MM.1S (cell line): ENCODE measurements at regions not wholly inside any gene's neighbourhood (a gene's known extent, or its start where the extent isn't known, plus 50 kb on each side); places are given as distances from the start of the nearest gene placed in this dataset.
"Not testable (repeated sequence)": the region's sequence is repeated elsewhere in the genome, so short reads cannot be mapped to it uniquely, and the experiment has no call there.

ENCODE experiments used
- DNase-seq: peaks from one replicate; pipeline ENCODE4 v3.0.0-alpha.2; 2015
- H2AFZ ChIP-seq: fragments of 300-600 bp; sonication (generic); 2 replicates; pipeline ENCODE4 v1.6.0; 2016; ENCODE audit warnings: antibody characterized with exemption, low read length
- H3F3A ChIP-seq: fragments of 300-600 bp; sonication (generic); 2 replicates; pipeline ENCODE4 v1.6.1; 2016; ENCODE audit warnings: mild to moderate bottlenecking, antibody characterized with exemption, low read length, moderate library complexity, mixed read lengths; ENCODE audit not compliant: insufficient read depth
- H3K27ac ChIP-seq: fragments of 300-600 bp; sonication (generic); 2 replicates; pipeline ENCODE4 v1.5.1; 2016; ENCODE audit warnings: mild to moderate bottlenecking, low read length
- H3K27me3 ChIP-seq: fragments of 300-600 bp; sonication (generic); replicated peaks from 2 replicates; pipeline ENCODE4 v1.6.0; 2016; ENCODE audit warnings: low read length; ENCODE audit not compliant: insufficient read depth
- H3K36me3 ChIP-seq: fragments of 300-600 bp; sonication (generic); replicated peaks from 2 replicates; pipeline ENCODE4 v1.6.1; 2016; ENCODE audit warnings: mild to moderate bottlenecking, low read length, mixed read lengths; ENCODE audit not compliant: insufficient read depth
- H3K4me1 ChIP-seq: fragments of 300-600 bp; sonication (generic); 2 replicates; pipeline ENCODE4 v1.6.1; 2016; ENCODE audit warnings: low read length, mixed read lengths
- H3K4me2 ChIP-seq: fragments of 300-600 bp; sonication (generic); 2 replicates; pipeline ENCODE4 v1.6.0; 2016; ENCODE audit warnings: low read depth, low read length
- H3K4me3 ChIP-seq: fragments of 300-600 bp; sonication (generic); 2 replicates; pipeline ENCODE4 v1.5.1; 2016; ENCODE audit warnings: low read length, mixed read lengths
- H3K79me2 ChIP-seq: fragments of 300-600 bp; sonication (generic); 2 replicates; pipeline ENCODE4 v1.6.1; 2016; ENCODE audit warnings: mixed run types, low read length, mixed read lengths
- H3K9ac ChIP-seq: fragments of 300-600 bp; sonication (generic); 2 replicates; pipeline ENCODE4 v1.6.1; 2016; ENCODE audit warnings: low read length, mixed read lengths
- H3K9me2 ChIP-seq: fragments of 300-600 bp; sonication (generic); replicated peaks from 2 replicates; pipeline ENCODE4 v1.6.1; 2016; ENCODE audit warnings: mild to moderate bottlenecking, low read length, mixed read lengths; ENCODE audit not compliant: insufficient read depth
- H3K9me3 ChIP-seq: fragments of 300-600 bp; sonication (generic); replicated peaks from 2 replicates; pipeline ENCODE4 v1.6.1; 2016; ENCODE audit warnings: mild to moderate bottlenecking, low read length, mixed read lengths; ENCODE audit not compliant: insufficient read depth
- H4K20me1 ChIP-seq: fragments of 300-600 bp; sonication (generic); 2 replicates; pipeline ENCODE4 v1.6.1; 2016; ENCODE audit warnings: mild to moderate bottlenecking, low read length, moderate library complexity, mixed read lengths; ENCODE audit not compliant: insufficient read depth
- EZH2 ChIP-seq: fragments of 300-600 bp; sonication (generic); optimal IDR thresholded peaks from 2 replicates; pipeline ENCODE3; 2017; ENCODE audit warnings: low read depth, mild to moderate bottlenecking, antibody characterized with exemption, low read length, mixed read lengths
- EZH2phosphoT487 ChIP-seq: fragments of 300-600 bp; sonication (generic); IDR thresholded peaks from 2 replicates; pipeline ENCODE4 v1.6.1; 2018; ENCODE audit warnings: antibody characterized with exemption, low read length
- TF ChIP-seq, protein P1 (sequence below): fragments of 300-600 bp; sonication (generic); IDR thresholded peaks from 2 replicates; pipeline ENCODE4 v1.5.1; 2016; ENCODE audit warnings: antibody characterized with exemption, low read length, mixed read lengths

DNA sequence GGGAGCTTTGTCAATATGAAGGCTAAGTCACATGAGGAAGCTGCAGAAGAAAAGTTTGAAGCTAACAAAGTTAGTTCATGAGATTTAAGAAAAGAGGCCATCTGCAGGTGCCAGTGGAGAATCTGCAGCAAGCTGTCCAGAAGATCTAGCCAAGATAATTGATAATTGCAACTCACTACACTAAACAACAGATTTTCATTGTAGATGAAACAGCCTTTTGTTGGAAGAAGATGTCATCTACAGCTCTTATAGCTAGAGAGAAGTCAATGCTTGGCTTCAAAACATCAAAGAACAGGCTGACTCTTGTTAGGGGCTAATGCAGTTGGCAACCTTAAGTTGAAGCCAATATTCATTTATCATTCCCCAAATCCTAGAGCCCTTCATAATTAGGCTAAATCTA is 83.7 kb downstream of the RIN2 start:
- Histone ChIP-seq H3F3A (no peaks in the 10 kb centered on the region), H3K4me1 (no peaks in the 10 kb centered on the region), H3K36me3 (no peaks in the 10 kb centered on the region), H4K20me1 (no peaks in the 10 kb centered on the region), H3K9me3 (no peaks in the 10 kb centered on the region), H3K27me3 (no peaks in the 10 kb centered on the region), H3K4me2 (no peak overlapping the region), H3K9ac (no peak overlapping the region), H3K27ac (no peak overlapping the region), H3K9me2 (no peaks in the 10 kb centered on the region), H3K79me2 (no peaks in the 10 kb centered on the region), H3K4me3 (no peak overlapping the region), H2AFZ (no peak overlapping the region)
- TF ChIP-seq, protein P1, sequence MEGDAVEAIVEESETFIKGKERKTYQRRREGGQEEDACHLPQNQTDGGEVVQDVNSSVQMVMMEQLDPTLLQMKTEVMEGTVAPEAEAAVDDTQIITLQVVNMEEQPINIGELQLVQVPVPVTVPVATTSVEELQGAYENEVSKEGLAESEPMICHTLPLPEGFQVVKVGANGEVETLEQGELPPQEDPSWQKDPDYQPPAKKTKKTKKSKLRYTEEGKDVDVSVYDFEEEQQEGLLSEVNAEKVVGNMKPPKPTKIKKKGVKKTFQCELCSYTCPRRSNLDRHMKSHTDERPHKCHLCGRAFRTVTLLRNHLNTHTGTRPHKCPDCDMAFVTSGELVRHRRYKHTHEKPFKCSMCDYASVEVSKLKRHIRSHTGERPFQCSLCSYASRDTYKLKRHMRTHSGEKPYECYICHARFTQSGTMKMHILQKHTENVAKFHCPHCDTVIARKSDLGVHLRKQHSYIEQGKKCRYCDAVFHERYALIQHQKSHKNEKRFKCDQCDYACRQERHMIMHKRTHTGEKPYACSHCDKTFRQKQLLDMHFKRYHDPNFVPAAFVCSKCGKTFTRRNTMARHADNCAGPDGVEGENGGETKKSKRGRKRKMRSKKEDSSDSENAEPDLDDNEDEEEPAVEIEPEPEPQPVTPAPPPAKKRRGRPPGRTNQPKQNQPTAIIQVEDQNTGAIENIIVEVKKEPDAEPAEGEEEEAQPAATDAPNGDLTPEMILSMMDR, result no peak
- no peak for DNase-seq

DNA sequence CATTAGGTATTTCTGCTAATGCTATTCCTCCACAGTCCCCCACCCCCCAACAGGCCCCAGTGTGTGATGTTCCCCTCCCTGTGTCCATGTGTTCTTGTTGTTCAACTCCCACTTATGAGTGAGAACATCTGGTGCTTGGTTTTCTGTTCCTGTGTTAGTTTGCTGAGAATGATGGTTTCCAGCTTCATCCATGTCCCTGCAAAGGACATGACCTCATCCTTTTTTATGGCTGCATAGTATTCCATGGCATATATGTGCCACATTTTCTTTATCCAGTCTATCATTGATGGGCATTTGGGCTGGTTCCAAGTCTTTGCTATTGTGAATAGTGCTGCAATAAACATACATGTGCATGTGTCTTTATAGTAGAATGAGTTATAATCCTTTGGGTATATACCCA is 86.8 kb downstream of the RIN2 start:
- H3K9ac ChIP-seq, H3K9me3 ChIP-seq, DNase-seq, H3K4me1 ChIP-seq, H3K27me3 ChIP-seq, H4K20me1 ChIP-seq, H3F3A ChIP-seq, H3K79me2 ChIP-seq, H3K36me3 ChIP-seq, H3K4me2 ChIP-seq, H3K9me2 ChIP-seq, H3K4me3 ChIP-seq, H3K27ac ChIP-seq, H2AFZ ChIP-seq: not testable (repeated sequence)

DNA sequence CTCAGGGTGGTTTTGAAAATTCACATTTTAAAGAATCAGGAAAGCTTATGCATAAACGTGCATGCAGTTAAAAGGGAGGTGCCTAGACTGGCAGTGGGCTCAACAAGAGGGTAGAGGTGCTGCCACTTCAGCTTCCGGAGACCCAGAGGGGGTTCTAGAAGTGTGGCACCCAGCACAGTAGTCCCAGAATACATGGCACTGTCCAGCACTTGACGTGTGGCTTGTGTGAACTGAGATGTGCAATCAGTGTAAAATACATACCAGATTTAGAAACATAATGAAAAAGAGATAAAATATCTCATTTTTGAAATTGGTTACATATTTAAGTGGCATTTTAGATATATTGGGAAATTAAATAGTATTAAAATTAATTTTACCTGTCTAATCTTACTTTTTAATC is 89.3 kb downstream of the RIN2 start:
- H3K79me2 ChIP-seq, result no peaks in the 10 kb centered on the region

DNA sequence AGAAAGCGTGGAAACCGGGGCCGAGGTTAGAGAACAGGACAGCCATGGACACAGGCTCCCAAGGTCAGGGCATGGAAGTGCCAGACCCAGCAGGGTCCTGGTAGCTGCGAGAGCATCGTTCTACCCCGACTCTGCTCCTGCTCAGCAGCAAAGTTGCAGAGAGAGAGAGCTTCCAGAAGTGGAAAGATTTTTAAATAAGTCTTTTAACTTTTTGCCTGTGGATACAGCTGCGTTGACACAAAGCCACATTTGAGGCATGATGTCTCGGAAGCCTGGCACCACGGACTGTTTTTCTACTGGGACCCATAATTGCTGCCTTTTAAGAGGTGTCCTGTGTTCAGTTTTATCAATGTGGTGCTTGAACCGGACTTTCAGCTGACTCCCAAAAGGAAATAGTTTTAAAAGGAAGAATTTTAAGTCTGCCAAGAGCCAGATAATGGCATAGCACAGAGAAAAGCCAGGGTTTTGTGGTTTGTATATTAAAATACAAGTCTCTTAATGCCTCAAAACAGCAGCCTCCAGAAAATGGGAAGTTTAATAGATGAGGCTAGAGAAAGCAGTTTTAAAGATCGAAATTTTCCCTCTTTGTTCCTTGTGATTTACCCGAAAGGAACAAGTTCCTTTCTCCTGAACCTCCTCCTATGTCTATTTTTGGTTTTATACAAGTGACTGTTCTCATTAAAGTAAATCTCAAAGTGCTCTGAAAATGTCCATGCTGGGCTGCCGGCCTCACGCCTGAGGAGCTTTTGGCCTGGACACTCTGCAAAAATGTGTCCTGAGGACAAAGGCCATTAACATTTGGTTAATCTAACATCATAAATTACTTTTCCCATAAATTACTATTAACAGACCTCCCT is 91.5 kb downstream of the RIN2 start:
- H3K9ac ChIP-seq, result no peak overlapping the region

More for the DNA sequence above, 89.3 kb downstream of the RIN2 start:
- no peaks in the 10 kb centered on the region for H3K27me3 ChIP-seq
- TF ChIP-seq EZH2phosphoT487, result no peak
- TF ChIP-seq EZH2, result no peak
- TF ChIP-seq, protein P1, result no peak
- H3K27ac ChIP-seq, result no peak overlapping the region
- H3K9me2 ChIP-seq, result no peaks in the 10 kb centered on the region
- no peaks in the 10 kb centered on the region for H4K20me1 ChIP-seq
- no peaks in the 10 kb centered on the region for H3K36me3 ChIP-seq
- H3K9me3 ChIP-seq, result no peaks in the 10 kb centered on the region
- H2AFZ ChIP-seq, result no peak overlapping the region
- no peaks in the 10 kb centered on the region for H3F3A ChIP-seq
- H3K4me3 ChIP-seq, result no peak overlapping the region
- DNase-seq, result no peak
- H3K9ac ChIP-seq, result no peak overlapping the region
- 0 out of 2 replicates have a peak, but pooled peaks cover 8% of the 10 kb centered on the region for H3K4me1 ChIP-seq
- no peak overlapping the region for H3K4me2 ChIP-seq

More for the DNA sequence above, 91.5 kb downstream of the RIN2 start:
- Histone ChIP-seq H3K4me2 (no peak overlapping the region), H3K9me3 (no peaks in the 10 kb centered on the region), H2AFZ (no peak overlapping the region), H3K27ac (no peak overlapping the region), H3K4me1 (0 out of 2 replicates have a peak, but pooled peaks cover 10% of the 10 kb centered on the region), H3K36me3 (no peaks in the 10 kb centered on the region), H3K79me2 (no peaks in the 10 kb centered on the region), H3K4me3 (no peak overlapping the region), H3F3A (no peaks in the 10 kb centered on the region), H3K9me2 (no peaks in the 10 kb centered on the region), H4K20me1 (no peaks in the 10 kb centered on the region), H3K27me3 (no peaks in the 10 kb centered on the region)
- TF ChIP-seq EZH2phosphoT487 (no peak), EZH2 (no peak)
- TF ChIP-seq, protein P1, result no peak
- no peak for DNase-seq
